Bronchial epithelial cell (primary cell): ENCODE measurements at regions not wholly inside any gene's neighbourhood (a gene's known extent, or its start where the extent isn't known, plus 50 kb on each side); places are given as distances from the start of the nearest gene placed in this dataset.

Experiments
- DNase-seq: peaks from one replicate; pipeline ENCODE4 v3.0.0-alpha.2; 2010; ENCODE audit warnings: low read depth
- FAIRE-seq: peaks from 2 replicates; lab custom pipeline; 2011; peaks lifted over from hg19 to GRCh38; lab: Jason Lieb, UNC
- H3K27me3 ChIP-seq: 2 replicates; pipeline ENCODE4 v1.5.1; 2011; ENCODE audit warnings: low read length; ENCODE audit not compliant: control insufficient read depth, insufficient read depth
- H3K36me3 ChIP-seq: 2 replicates; pipeline ENCODE4 v1.5.1; 2011; ENCODE audit warnings: low read length; ENCODE audit not compliant: control insufficient read depth, insufficient read depth
- H3K4me3 ChIP-seq: 2 replicates; pipeline ENCODE4 v1.5.1; 2011; ENCODE audit warnings: mild to moderate bottlenecking, low read depth, low read length, control low read depth
- TF ChIP-seq, protein P1 (sequence below): IDR thresholded peaks from 2 replicates; pipeline ENCODE4 v1.5.1; 2011; ENCODE audit warnings: mild to moderate bottlenecking, moderate library complexity, low read length, control low read depth, inconsistent platforms; ENCODE audit not compliant: insufficient read depth, severe bottlenecking

DNA sequence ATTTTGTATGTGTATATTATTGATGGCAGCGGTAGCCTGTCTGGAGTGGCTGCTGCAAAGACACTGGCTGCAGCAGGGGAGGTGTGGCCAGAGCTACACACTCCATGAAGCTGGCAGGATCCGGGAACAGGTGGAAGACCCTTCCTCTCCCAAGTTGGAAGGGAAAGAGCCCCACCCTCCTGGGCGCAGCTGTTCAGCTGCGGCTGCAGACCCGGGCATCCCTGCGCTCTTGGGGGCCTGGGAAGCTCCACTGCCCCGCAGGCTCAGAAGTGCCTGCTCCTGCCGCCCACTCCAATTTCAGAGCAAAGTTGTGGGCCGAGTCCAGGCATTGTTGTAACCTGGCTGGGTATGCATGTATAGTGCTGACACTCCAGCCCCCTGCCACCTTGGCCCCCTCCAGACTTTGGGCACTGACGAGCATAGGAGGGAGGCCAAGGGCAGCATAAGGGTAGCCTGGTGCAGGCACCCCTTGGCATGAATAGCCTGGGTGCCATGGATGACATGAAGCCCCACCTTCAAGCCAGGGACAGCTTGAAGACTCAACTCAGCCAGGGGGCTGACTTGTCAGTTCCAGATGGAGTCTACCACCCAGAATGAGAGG lies 90.7 kb upstream of the TMEM168 start:
- H3K27me3 ChIP-seq = no peaks in the 10 kb centered on the region
- DNase-seq = no peak
- H3K4me3 ChIP-seq = no peak overlapping the region
- TF ChIP-seq, protein P1, sequence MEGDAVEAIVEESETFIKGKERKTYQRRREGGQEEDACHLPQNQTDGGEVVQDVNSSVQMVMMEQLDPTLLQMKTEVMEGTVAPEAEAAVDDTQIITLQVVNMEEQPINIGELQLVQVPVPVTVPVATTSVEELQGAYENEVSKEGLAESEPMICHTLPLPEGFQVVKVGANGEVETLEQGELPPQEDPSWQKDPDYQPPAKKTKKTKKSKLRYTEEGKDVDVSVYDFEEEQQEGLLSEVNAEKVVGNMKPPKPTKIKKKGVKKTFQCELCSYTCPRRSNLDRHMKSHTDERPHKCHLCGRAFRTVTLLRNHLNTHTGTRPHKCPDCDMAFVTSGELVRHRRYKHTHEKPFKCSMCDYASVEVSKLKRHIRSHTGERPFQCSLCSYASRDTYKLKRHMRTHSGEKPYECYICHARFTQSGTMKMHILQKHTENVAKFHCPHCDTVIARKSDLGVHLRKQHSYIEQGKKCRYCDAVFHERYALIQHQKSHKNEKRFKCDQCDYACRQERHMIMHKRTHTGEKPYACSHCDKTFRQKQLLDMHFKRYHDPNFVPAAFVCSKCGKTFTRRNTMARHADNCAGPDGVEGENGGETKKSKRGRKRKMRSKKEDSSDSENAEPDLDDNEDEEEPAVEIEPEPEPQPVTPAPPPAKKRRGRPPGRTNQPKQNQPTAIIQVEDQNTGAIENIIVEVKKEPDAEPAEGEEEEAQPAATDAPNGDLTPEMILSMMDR = no peak
- no peaks in the 10 kb centered on the region for H3K36me3 ChIP-seq
- FAIRE-seq = no peak

DNA sequence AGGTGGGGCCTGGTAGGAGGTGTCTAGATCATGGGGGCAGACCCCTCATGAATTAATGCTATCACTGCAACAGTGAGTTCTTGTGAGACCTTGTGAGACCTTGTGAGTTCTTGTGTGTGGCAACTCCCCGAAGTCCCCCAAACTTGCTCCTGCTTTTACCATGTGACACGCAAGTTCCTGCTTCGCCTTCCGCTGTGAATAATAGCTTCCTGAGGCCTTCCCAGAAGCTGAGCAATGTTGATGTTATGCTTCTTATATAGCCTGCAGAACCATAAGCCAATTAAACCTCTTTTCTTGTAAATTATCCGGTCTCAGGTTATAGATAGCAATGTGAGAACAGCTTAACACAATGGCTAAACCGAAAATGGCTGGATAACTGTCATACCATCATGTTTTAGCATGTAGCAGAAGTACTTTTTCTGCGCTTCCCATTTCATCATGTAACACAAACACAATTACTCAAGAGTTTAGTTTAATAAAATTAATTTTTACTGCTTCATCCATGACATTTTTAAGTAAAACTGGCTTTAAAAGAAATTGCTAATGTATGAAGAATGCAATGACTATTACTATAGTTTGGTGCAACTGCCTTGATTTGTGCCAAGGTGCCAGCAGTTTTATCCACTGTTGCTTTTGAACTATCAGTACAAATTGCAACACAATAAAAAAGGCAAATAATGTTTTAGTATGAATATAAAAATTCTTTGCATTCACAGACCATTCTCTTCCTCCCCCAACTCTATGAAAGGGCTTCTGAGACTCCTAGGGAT lies 87.7 kb upstream of the TMEM168 start:
- FAIRE-seq = no peak
- TF ChIP-seq, protein P1 = no peak
- DNase-seq = no peak

DNA sequence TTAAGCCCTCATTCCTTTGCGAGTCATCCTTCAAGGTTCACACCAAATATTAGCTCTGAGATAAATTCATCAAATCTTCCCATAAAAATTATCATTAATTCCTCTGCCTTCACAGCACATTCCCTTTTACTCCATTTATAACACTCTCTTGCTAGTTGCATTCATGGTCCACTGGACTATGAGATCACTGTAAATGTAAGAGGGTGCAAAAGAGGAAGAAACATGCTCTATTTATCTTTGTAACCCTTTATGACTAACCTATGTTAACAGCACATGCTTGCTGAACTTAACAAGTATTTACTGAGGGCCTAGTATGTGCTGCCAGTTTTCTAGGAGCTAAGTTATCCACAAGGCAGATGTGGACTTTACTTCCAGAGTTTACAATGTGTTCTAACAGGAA lies 86.7 kb upstream of the TMEM168 start:
- Histone ChIP-seq H3K27me3 (no peaks in the 10 kb centered on the region), H3K4me3 (no peak overlapping the region), H3K36me3 (no peaks in the 10 kb centered on the region)
- TF ChIP-seq, protein P1 = no peak
- DNase-seq = peak; percentile 20
- no peak for FAIRE-seq

More for the DNA sequence above, 87.7 kb upstream of the TMEM168 start:
- H3K4me3 ChIP-seq = no peak overlapping the region
- H3K36me3 ChIP-seq = no peaks in the 10 kb centered on the region
- no peaks in the 10 kb centered on the region for H3K27me3 ChIP-seq

DNA sequence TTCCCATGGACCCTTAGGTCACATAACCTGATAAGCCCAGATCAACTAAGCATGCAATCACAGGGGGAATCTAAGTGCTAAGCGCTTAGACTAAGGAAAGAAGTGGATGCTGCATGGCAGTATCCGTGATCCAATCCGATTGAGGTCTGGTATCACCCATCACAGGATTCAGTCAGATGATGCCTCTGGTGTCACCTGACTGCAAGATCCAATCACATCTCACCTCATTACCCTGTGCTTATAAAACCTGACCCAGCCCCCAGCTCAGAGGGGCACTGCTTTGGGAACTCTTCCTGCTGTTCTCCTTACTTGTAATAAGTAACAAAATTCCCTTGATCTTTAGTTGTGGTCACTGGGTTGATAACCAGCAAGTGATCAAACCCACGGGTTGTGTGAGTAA lies 84.7 kb upstream of the TMEM168 start:
- DNase-seq (no peak), FAIRE-seq (no peak)
- TF ChIP-seq, protein P1 = no peak
- no peaks in the 10 kb centered on the region for H3K36me3 ChIP-seq
- H3K4me3 ChIP-seq = no peak overlapping the region
- H3K27me3 ChIP-seq = no peaks in the 10 kb centered on the region

DNA sequence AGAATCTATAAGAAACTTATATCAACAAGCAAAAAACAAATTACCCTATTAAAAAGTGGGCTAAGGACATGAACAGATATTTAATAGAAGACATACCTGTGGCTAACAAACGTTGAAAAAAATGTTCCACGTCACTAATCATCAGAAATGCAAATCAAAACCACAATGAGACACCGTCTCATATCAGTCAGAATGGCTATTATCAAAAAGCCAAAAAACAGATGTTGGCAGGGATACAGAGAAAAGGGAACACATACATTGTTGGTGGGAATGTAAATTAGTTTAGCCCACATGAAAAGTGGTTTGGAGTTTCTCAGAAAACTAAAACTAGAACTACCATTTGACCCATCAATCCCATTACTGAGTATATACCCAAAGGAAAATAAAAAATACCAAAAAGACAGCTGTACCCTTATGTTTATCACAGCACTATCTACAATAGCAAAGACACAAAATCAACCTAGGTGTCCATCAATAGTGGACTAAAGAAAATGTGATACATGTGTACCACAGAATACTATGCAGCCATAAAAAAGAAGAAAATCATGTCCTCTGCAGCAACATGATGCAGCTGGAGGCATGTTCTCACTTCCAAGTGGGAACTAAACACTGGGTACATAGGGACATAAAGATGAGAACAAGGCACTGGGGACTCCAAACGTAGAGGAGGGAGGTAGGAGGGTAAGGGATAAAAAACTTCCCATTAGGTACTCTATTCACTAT lies 83.8 kb upstream of the TMEM168 start:
- no peak for FAIRE-seq
- DNase-seq = no peak
- TF ChIP-seq, protein P1 = no peak
- H3K27me3 ChIP-seq = no peaks in the 10 kb centered on the region
- H3K36me3 ChIP-seq = no peaks in the 10 kb centered on the region
- no peak overlapping the region for H3K4me3 ChIP-seq
